Hematopoietic multipotent progenitor cell (in vitro differentiated cells): ENCODE measurements at regions not wholly inside any gene's neighbourhood (a gene's known extent, or its start where the extent isn't known, plus 50 kb on each side); places are given as distances from the start of the nearest gene placed in this dataset.
A peak's percentile ranks its signal among the peaks of the same experiment; 100 is the strongest.

ENCODE experiments used
- DNase-seq, 3 donors: peaks; one replicate each; pipeline ENCODE4 v3.0.0-alpha.2; 2011 to 2015; ENCODE audit warnings: low read depth in 2 of 3, low spot score in 2 of 3

DNA sequence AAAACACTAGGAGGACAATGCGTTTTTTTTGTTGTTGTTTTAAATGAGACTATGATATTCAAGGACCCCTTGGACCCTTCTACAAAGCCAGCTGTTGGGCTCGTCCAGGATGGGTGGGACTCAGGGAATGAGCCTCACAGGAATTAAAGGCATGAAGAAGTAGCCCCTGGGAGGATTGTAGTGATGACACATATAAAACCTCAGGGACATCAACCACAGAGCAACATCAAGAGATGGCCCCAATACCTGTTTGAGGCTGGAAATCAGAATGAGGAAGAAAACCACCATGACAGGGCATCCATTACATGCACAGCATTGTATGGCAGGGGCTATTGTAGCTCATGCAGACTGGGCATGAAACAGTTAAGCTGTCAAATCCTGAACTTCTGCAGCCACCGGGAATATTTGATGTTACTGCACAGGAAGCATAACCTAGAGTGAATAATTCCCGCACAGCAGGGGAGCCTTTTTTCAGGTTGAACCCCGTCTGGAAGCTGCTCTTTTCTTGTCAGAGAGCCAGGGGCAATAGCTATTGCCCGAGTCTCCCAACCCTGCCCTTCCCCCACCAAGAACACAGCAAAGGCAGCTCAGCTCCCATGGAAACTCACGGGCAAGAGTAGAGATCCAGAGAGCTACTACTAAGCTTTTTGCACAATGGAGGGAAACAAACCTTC lies 140.2 kb upstream of the FGGY start:
- DNase-seq = no peak

GRCh38 chr1:59158321-59158720 lies 138.6 kb upstream of the FGGY start:
- DNase-seq = no peak

- DNase-seq = no peak
These were observed 137.2 kb upstream of the FGGY start for GRCh38 chr1:59159557-59160203.

- no peak for DNase-seq
These were observed 135.8 kb upstream of the FGGY start for GRCh38 chr1:59161136-59161535.

DNA sequence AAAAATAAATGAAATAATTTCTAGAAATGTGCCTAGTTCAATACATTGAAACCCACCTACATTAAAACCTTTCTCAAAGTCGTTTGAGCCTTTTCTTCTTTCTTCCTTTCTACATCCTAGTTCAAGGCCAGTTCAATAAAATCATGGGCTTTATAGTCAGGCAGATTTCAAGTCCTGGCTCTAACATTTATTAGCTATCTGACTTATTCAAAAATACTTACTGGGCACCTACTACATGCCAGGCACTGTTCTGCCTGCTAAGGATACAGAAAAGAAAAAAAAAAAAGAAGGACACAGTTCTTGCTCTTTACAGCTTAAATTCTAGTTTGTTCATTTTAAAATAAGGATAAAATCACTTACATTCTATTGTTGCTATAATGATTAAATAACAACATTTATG lies 134.2 kb upstream of the FGGY start:
- no peak for DNase-seq

DNA sequence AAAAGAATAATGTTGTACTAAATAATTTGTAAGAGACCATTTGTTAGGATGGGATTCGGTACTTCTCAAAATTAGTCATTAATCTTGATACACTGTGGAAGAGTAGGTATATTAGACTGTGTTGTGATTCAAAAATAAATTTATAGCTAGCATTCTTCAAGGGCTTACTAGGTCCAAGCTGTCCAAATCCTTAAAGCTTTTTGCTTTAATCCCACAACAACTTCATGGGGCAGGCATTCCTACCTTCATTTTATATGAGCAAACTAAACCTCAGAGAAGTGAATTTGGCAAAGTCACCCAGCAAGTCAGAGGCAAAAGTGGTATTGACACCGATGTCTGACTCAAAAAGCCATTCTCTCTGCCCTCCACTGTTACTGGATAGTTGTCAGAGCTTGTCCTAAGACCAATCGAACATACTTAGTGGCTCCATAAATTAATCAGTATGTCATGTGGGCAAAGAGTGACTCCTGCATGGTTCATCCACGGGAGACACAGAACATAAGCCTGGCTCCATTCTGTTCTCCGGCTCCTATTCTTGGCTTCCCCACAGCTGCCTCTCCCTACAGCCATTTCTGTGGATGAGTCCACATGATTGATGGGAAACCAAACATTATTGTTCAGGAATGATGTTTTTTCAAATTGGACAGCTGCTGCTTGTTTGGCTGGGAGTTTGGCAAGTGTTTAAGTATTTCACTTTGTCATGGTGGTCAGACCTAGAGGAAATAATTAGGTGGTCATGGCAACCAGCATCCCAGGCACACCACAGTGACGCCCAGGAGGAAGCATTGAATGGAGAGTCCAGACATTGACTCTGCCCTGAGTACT lies 133.4 kb upstream of the FGGY start:
- peak in 2 of 3 donors; percentile 41 to 69 for DNase-seq

DNA sequence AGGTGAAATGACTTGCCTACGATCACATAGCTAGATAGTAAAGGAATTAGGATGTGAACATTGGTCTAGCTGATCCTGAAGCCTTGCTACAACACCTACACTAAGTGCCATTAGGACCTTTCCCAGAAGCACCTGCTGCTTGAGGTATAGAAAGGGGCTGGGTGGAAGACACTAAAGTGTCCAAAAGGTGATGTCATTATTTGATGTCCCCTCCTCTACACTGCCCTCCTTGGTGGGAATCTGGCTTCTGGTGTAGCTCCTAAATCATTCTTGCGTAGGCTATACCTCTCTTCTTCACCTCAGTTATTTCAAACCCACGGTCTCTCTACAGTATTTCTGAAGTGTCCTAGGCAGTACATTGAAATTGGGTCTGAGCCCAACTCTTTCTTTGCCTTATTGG lies 132.5 kb upstream of the FGGY start:
- DNase-seq = no peak

GRCh38 chr1:59165353-59165752 lies 131.5 kb upstream of the FGGY start:
- DNase-seq = no peak

DNA sequence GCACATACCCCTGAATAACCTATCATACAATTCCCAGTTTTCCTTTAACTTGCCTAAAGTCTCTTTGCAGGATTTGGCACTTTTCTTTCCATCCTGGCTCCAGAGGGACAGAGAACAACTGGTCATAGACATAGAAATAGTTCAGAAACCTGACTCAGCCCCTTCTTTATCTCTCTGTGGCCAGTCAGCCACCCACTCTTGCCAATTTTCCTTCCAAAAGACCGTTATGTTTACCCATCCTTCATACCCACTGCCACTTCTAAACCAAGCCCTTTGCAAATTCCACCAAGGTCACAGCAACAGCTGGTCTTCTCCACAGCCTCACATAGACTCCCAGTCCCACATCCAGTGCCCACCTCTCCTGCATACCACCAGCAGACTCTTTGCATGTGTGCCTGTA lies 127.2 kb upstream of the FGGY start:
- DNase-seq = no peak

DNA sequence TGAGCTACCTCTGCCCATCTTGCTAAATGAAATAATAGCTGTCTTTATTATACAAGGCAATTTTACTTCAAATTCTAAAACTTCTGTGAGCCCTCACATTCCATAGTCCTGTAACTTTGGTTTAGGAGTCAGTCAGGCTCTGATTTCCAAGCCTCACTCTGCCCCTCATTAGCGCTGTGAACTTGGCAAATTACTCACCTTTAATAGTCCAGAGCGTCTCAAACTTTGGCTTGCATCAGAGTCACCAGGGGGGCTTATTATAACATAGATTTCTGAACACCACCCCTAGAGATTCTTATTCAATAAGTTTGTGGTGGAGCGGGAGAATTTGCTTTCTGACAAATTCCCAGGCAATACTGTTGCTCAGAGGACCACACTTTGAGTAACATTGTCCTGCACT lies 126.2 kb upstream of the FGGY start:
- no peak for DNase-seq

DNA sequence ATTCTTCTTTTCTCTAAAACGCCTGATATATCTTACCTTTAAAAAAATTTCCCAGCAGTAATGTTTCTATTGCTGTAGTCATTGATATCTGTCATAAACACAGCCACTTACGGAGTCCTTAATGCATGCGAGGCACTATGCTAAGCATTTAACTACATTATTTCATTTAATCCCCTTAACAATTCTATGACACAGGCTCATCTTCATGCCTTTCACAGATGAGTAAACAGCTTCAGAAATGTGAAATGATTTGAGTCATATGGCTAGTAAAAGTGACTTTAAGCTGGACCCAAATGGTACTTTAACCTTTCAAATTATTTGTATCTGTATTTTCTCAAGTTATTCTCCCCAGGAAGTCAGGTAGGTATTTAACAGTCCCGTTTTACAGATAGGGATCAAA lies 125.1 kb upstream of the FGGY start:
- no peak for DNase-seq

- no peak for DNase-seq
These were observed 124.2 kb upstream of the FGGY start for GRCh38 chr1:59172693-59173092.

DNA sequence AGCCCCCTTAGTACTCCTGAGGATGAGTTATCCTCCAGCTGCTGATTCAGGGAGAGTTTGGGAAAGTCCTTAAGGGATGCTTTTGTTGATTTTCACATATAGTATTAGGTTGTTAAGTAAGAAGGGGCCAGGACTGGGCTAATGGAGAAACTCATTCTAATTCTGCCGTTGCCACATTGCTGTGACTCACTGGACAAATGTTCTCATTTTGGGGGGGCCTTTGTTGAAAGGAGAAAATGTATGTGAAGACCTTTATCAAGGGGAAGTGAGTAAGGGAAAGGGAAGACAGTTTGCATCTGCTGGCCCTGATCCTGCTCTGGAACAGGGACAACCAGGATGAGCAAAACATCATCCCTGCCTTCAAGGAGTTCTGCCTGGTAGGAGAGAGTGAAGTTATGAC lies 123.2 kb upstream of the FGGY start:
- no peak for DNase-seq

DNA sequence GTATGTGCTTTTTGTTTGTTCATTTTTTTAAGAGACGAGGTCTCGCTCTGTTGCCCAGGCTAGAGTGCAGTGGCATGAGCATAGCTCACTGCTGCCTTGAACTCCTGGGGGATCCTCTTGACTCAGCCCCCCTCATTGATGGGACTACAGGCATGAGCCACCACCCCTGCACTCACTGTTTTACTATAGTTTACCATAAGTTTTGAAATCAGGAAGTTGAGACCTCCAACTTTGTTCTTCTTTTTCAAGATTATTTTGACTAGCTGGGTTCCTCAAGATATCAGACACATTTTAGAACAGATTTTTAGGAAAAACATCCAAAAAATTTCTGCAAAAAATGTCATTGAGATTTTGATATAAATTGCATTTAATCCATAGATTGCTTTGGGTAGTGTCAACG lies 120.4 kb upstream of the FGGY start:
- peak in 1 of 3 donors; percentile 9 for DNase-seq

GRCh38 chr1:59177756-59178155 lies 119.1 kb upstream of the FGGY start:
- no peak for DNase-seq

GRCh38 chr1:59178339-59179187 lies 118.3 kb upstream of the FGGY start:
- DNase-seq = no peak

DNA sequence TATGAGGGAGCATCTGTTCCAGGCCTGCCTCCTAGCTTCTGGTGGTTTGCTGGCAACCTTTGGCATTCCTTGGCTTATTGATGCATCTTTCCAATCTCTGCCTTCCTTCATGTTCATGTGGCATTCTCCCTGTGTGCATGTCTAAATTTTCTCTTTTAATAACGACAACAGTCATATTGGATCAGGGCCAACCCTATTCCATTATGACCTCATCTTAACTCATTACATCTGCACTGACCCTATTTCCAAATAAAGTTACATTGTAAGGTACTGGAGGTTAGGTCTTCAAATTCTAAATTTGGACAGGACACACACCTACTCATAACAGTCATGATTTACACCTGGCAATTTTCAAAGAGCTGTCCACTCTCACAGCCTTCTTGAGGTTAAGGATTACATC lies 117.2 kb upstream of the FGGY start:
- DNase-seq = no peak

GRCh38 chr1:59180735-59181134 lies 116.2 kb upstream of the FGGY start:
- no peak for DNase-seq

- DNase-seq = no peak
These were observed 113.1 kb upstream of the FGGY start for GRCh38 chr1:59183749-59184317.

DNA sequence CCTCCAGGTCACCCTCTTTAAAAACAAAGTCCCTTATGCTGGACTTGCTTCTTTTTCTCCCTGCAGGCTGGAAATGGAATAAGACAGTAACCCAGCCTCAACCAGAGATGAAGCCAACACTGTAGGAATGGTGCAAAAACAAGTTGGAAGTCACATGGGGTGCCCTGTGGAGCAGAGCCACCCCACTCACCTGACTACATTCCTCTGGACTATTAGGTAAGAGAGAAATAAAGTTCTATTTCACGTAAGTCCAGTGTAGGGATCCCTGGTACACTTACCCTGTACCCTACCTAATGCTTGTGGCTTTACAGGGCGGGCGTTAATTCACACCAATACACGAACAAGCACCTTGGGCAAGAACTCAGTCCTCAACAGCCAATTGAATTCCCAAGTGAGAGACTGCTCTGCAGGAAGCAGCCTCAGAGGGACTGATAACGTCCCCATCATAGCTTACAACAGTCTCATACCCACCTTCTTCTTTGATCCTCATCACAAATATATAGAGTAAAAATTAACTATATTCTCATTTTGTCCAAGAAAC lies 112.5 kb upstream of the FGGY start:
- DNase-seq = no peak
